Mesenchymal stem cell (in vitro differentiated cells and primary cell): ENCODE measurements at regions not wholly inside any gene's neighbourhood (a gene's known extent, or its start where the extent isn't known, plus 50 kb on each side); places are given as distances from the start of the nearest gene placed in this dataset.

Experiments
- DNase-seq: peaks from one replicate; pipeline ENCODE4 v3.0.0-alpha.2; 2013
- H2AFZ ChIP-seq: one replicate; pipeline ENCODE4 v1.6.1; 2013; ENCODE audit warnings: low read depth, mild to moderate bottlenecking, control low read depth, inconsistent platforms, low read length, moderate library complexity
- H2AK5ac ChIP-seq: 2 replicates; pipeline ENCODE4 v1.6.1; 2013; ENCODE audit warnings: low read length, moderate library complexity, mild to moderate bottlenecking, inconsistent platforms; ENCODE audit not compliant: severe bottlenecking
- H2BK120ac ChIP-seq: one replicate; pipeline ENCODE4 v1.6.1; 2013; ENCODE audit warnings: low read depth, mild to moderate bottlenecking, inconsistent platforms, low read length, moderate library complexity
- H2BK12ac ChIP-seq, 2 experiments: one replicate each; pipeline ENCODE4 v1.6.1; 2013; ENCODE audit warnings: inconsistent platforms in 2 of 2, low read length in 2 of 2, mild to moderate bottlenecking in 2 of 2, moderate library complexity in 2 of 2, control low read depth in 1 of 2
- H2BK15ac ChIP-seq: one replicate; pipeline ENCODE4 v1.6.1; 2013; ENCODE audit warnings: mild to moderate bottlenecking, low read depth, inconsistent platforms; ENCODE audit not compliant: poor library complexity, severe bottlenecking
- H2BK5ac ChIP-seq: 2 replicates; pipeline ENCODE4 v1.6.1; 2013; ENCODE audit warnings: low read depth, mild to moderate bottlenecking, low read length, control low read depth, inconsistent platforms; ENCODE audit not compliant: poor library complexity, severe bottlenecking
- H3K14ac ChIP-seq, 2 experiments: one replicate each; pipeline ENCODE4 v1.6.1; 2013; ENCODE audit warnings: inconsistent platforms in 2 of 2, low read length in 2 of 2, control low read depth in 1 of 2, mild to moderate bottlenecking in 1 of 2, moderate library complexity in 1 of 2
- H3K18ac ChIP-seq, 2 experiments: one replicate each; pipeline ENCODE4 v1.6.1; 2013; ENCODE audit warnings: inconsistent platforms in 2 of 2, low read length in 2 of 2, control low read depth in 1 of 2, low read depth in 1 of 2, mild to moderate bottlenecking in 1 of 2
- H3K23ac ChIP-seq, 2 experiments: one replicate each; pipeline ENCODE4 v1.6.1; 2013; ENCODE audit warnings: inconsistent platforms in 2 of 2, low read length in 2 of 2, mild to moderate bottlenecking in 2 of 2, moderate library complexity in 2 of 2, control low read depth in 1 of 2
- H3K27ac ChIP-seq: 2 replicates; pipeline ENCODE4 v1.5.1; 2013; ENCODE audit warnings: mild to moderate bottlenecking, moderate library complexity, low read length, control low read depth, inconsistent platforms; ENCODE audit not compliant: poor library complexity, severe bottlenecking
- H3K27me3 ChIP-seq, 2 experiments: 2 replicates each; pipeline versions ENCODE4 v1.6.1 to v1.7.0; 2013; ENCODE audit warnings: low read length in 2 of 2, mild to moderate bottlenecking in 2 of 2, moderate library complexity in 2 of 2, control low read depth in 1 of 2, inconsistent platforms in 1 of 2; ENCODE audit not compliant: control insufficient read depth in 1 of 2, insufficient read depth in 1 of 2
- H3K36me3 ChIP-seq, 2 experiments: 2 replicates each; pipeline versions ENCODE4 v1.6.1 to v1.7.0; 2013; ENCODE audit warnings: low read length in 2 of 2, control low read depth in 1 of 2, inconsistent platforms in 1 of 2, low read depth in 1 of 2, mild to moderate bottlenecking in 1 of 2; ENCODE audit not compliant: insufficient read depth in 2 of 2, control insufficient read depth in 1 of 2
- H3K4ac ChIP-seq, 2 experiments: one replicate each; pipeline ENCODE4 v1.6.1; 2013; ENCODE audit warnings: inconsistent platforms in 2 of 2, low read length in 2 of 2, mild to moderate bottlenecking in 2 of 2, moderate library complexity in 2 of 2, control low read depth in 1 of 2, low read depth in 1 of 2
- H3K4me1 ChIP-seq: 2 replicates; pipeline ENCODE4 v1.6.1; 2013; ENCODE audit warnings: low read depth, low read length, control low read depth; ENCODE audit not compliant: control insufficient read depth, insufficient read depth
- H3K4me2 ChIP-seq: 2 replicates; pipeline ENCODE4 v1.6.1; 2013; ENCODE audit warnings: low read length, mild to moderate bottlenecking, inconsistent platforms; ENCODE audit not compliant: poor library complexity, severe bottlenecking
- H3K4me3 ChIP-seq, 2 experiments: 2 replicates each; pipeline versions ENCODE4 v1.5.1 to v1.7.0; 2013; ENCODE audit warnings: low read length in 2 of 2, mild to moderate bottlenecking in 2 of 2, control low read depth in 1 of 2, low read depth in 1 of 2; ENCODE audit not compliant: insufficient read depth in 1 of 2
- H3K79me1 ChIP-seq: replicated peaks from 2 replicates; pipeline ENCODE4 v1.6.1; 2013; ENCODE audit warnings: mild to moderate bottlenecking, control low read depth, low read length, inconsistent platforms; ENCODE audit not compliant: poor library complexity, severe bottlenecking
- H3K9ac ChIP-seq: 2 replicates; pipeline ENCODE4 v1.7.0; 2013; ENCODE audit warnings: mild to moderate bottlenecking, low read length, moderate library complexity
- H3K9me3 ChIP-seq: 2 replicates; pipeline ENCODE4 v1.7.0; 2013; ENCODE audit warnings: mild to moderate bottlenecking, low read length; ENCODE audit not compliant: control insufficient read depth
- H4K8ac ChIP-seq: one replicate; pipeline ENCODE4 v1.6.1; 2013; ENCODE audit warnings: inconsistent platforms, mild to moderate bottlenecking, low read length, moderate library complexity
- H4K91ac ChIP-seq: one replicate; pipeline ENCODE4 v1.6.1; 2013; ENCODE audit warnings: mild to moderate bottlenecking, low read length, inconsistent platforms
- WGBS: methylation state at CpG from one replicate; pipeline ENCODE4 v1.1.7; 2013; ENCODE audit warnings: mixed read lengths; 5-methylcytosine and 5-hydroxymethylcytosine counted together

GRCh38 chr17:71828182-71828596 is 292.6 kb upstream of the SOX9 start:
- no peak overlapping the region for H2AFZ ChIP-seq
- 42% methylated on average over 4 of the region's 5 CpGs for WGBS
- no peak overlapping the region for H4K91ac ChIP-seq
- no peak overlapping the region for H2BK5ac ChIP-seq
- no peak overlapping the region for H3K18ac ChIP-seq
- no peak overlapping the region for H2BK15ac ChIP-seq
- no peak overlapping the region for H2AK5ac ChIP-seq
- H3K36me3 ChIP-seq = no peaks in the 10 kb centered on the region
- H3K14ac ChIP-seq = no peak overlapping the region
- H3K27me3 ChIP-seq = peaks cover 17 to 39% of the 10 kb centered on the region in 2 experiments
- no peak overlapping the region for H2BK120ac ChIP-seq
- no peak overlapping the region for H3K4me3 ChIP-seq
- H3K79me1 ChIP-seq = no peaks in the 10 kb centered on the region
- no peaks in the 10 kb centered on the region for H3K4me1 ChIP-seq
- H3K4ac ChIP-seq = no peak overlapping the region
- no peak overlapping the region for H3K27ac ChIP-seq
- no peak overlapping the region for H3K4me2 ChIP-seq
- no peaks in the 10 kb centered on the region for H3K9me3 ChIP-seq
- no peak overlapping the region for H2BK12ac ChIP-seq
- H3K23ac ChIP-seq = no peak overlapping the region
- H3K9ac ChIP-seq = no peak overlapping the region
- DNase-seq = no peak
- H4K8ac ChIP-seq = no peak overlapping the region

DNA sequence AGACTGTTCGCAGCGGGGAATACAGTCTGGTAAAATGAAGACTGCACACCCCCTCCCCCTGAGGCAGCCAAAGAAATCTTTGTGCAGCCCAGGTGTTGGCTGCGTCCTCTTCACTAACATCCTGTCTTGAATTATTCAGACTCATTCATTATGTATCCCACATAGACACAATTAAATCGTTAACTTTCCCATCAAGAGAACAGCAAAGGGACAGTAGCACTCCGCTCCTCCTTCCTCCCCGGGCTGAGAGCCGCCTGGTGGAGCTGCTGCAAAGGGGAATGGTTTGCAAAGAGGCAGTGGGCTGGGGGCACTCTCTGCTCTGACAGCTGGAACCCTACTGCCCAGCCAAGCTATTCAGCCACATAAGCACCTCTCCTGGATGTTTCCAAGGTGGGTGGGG is 290.0 kb upstream of the SOX9 start:
- no peak overlapping the region for H4K8ac ChIP-seq
- H3K4me1 ChIP-seq = no peaks in the 10 kb centered on the region
- no peak overlapping the region for H3K23ac ChIP-seq
- H2BK120ac ChIP-seq = no peak overlapping the region
- no peaks in the 10 kb centered on the region for H3K79me1 ChIP-seq
- H3K9ac ChIP-seq = no peak overlapping the region
- H3K18ac ChIP-seq = no peak overlapping the region
- no peak for DNase-seq
- no peak overlapping the region for H3K27ac ChIP-seq
- no peaks in the 10 kb centered on the region for H3K9me3 ChIP-seq
- no peak overlapping the region for H2AK5ac ChIP-seq
- no peak overlapping the region for H2AFZ ChIP-seq
- H2BK5ac ChIP-seq = no peak overlapping the region
- H3K4ac ChIP-seq = no peak overlapping the region
- H3K36me3 ChIP-seq = no peaks in the 10 kb centered on the region
- no peak overlapping the region for H4K91ac ChIP-seq
- no peak overlapping the region for H2BK12ac ChIP-seq
- H3K27me3 ChIP-seq = peaks cover 13 to 40% of the 10 kb centered on the region in 2 experiments
- H2BK15ac ChIP-seq = no peak overlapping the region
- WGBS = 50% methylated on average over 7 of the region's 7 CpGs
- H3K4me3 ChIP-seq = no peak overlapping the region
- H3K4me2 ChIP-seq = no peak overlapping the region
- no peak overlapping the region for H3K14ac ChIP-seq

- Histone ChIP-seq H2AFZ (no peak overlapping the region), H3K14ac (no peak overlapping the region), H3K9me3 (no peaks in the 10 kb centered on the region), H3K27me3 (no peaks in the 10 kb centered on the region), H3K4me1 (no peaks in the 10 kb centered on the region), H3K18ac (no peak overlapping the region), H3K4me3 (no peak overlapping the region), H3K27ac (no peak overlapping the region), H3K9ac (no peak overlapping the region), H2AK5ac (no peak overlapping the region), H4K8ac (no peak overlapping the region), H2BK120ac (no peak overlapping the region), H3K23ac (no peak overlapping the region), H2BK5ac (no peak overlapping the region), H3K36me3 (no peaks in the 10 kb centered on the region), H3K79me1 (no peaks in the 10 kb centered on the region), H3K4me2 (no peak overlapping the region), H3K4ac (no peak overlapping the region), H2BK12ac (no peak overlapping the region), H4K91ac (no peak overlapping the region), H2BK15ac (no peak overlapping the region)
- WGBS = 97% methylated on average over 3 of the region's 3 CpGs
- DNase-seq = no peak
Observed at GRCh38 chr17:71842986-71843385, 277.8 kb upstream of the SOX9 start.

- H3K9ac ChIP-seq = no peak overlapping the region
- no peak overlapping the region for H2BK15ac ChIP-seq
- H4K8ac ChIP-seq = no peak overlapping the region
- H3K27me3 ChIP-seq = no peaks in the 10 kb centered on the region
- H2BK5ac ChIP-seq = no peak overlapping the region
- no peak overlapping the region for H3K23ac ChIP-seq
- no peaks in the 10 kb centered on the region for H3K4me1 ChIP-seq
- H3K27ac ChIP-seq = no peak overlapping the region
- no peaks in the 10 kb centered on the region for H3K36me3 ChIP-seq
- no peaks in the 10 kb centered on the region for H3K9me3 ChIP-seq
- H2AK5ac ChIP-seq = no peak overlapping the region
- no peak overlapping the region for H3K4me3 ChIP-seq
- no peak overlapping the region for H2BK120ac ChIP-seq
- no peak overlapping the region for H3K18ac ChIP-seq
- H3K79me1 ChIP-seq = no peaks in the 10 kb centered on the region
- no peak overlapping the region for H2BK12ac ChIP-seq
- no peak overlapping the region for H2AFZ ChIP-seq
- H3K14ac ChIP-seq = no peak overlapping the region
- no peak for DNase-seq
- no peak overlapping the region for H3K4ac ChIP-seq
- WGBS = 100% methylated on average over 1 of the region's 2 CpGs
- H3K4me2 ChIP-seq = no peak overlapping the region
- no peak overlapping the region for H4K91ac ChIP-seq
Observed at GRCh38 chr17:71845337-71845736, 275.5 kb upstream of the SOX9 start.
